ENCODE measurements at regions not wholly inside any gene's neighbourhood (a gene's known extent, or its start where the extent isn't known, plus 50 kb on each side); places are given as distances from the start of the nearest gene placed in this dataset.

DNA sequence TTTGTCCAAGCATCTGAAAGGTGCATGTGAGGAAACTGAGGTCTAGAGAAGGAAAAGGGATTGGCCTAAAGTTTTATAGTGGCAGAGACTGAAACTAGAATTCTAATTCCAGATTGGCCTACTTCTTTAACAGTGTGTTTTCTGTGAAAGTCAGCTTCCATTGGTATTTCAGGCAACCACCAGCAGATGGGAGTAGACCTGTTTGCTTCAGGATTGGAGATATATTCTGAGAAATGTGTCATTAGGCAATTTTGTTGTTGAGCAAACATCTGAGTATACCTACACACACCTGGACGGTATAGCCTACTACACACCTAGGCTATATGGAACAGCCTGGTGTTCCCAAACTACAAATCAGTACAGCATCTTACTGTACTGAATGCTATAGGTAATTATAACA, 207.3 kb upstream of the RADX start:
- TF ChIP-seq CTCF (IDR thresholded peaks at IDR 0.05): no peak
- TF ChIP-seq POLR2AphosphoS5 (IDR thresholded peaks at IDR 0.05): no peak
- no peak for TF ChIP-seq POLR2A (IDR thresholded peaks at IDR 0.05)
